ENCODE measurements at regions not wholly inside any gene's neighbourhood (a gene's known extent, or its start where the extent isn't known, plus 50 kb on each side); places are given as distances from the start of the nearest gene placed in this dataset.

GRCh38 chr6:137676888-137677287 lies 182.7 kb upstream of the OLIG3 start:
- ChIA-PET CTCF (no interaction called here), POLR2A (interaction anchor here (0.8 kb wide), 1 partner anchor 9 kb away, joined by 3 read pairs; no protein-coding TSS in a partner anchor)
- TF ChIP-seq CTCF (IDR thresholded peaks at IDR 0.05; ENCODE audit: unreplicated experiment): no peak
- H3K36me3 Mint-ChIP-seq (ENCODE audit: insufficient read depth, unreplicated experiment): no peaks in the 10 kb centered on the region
- no peak for DNase-seq (ENCODE audit: unreplicated experiment)
- no TSS peak for BruUV-seq (replicated peaks)
- no peak overlapping the region for H3K4me3 Mint-ChIP-seq (ENCODE audit: unreplicated experiment)
- H3K9me3 Mint-ChIP-seq (ENCODE audit: unreplicated experiment): no peaks in the 10 kb centered on the region
- intact Hi-C loops (cut with micrococcal nuclease): no loop called here
- H3K27ac Mint-ChIP-seq (ENCODE audit: low read depth, unreplicated experiment): no peak overlapping the region
- peaks cover 10% of the 10 kb centered on the region for H3K4me1 Mint-ChIP-seq (ENCODE audit: insufficient read depth, unreplicated experiment)
- no peaks in the 10 kb centered on the region for H3K27me3 Mint-ChIP-seq (ENCODE audit: insufficient read depth, unreplicated experiment)

GRCh38 chr6:137677709-137678108 lies 183.5 kb upstream of the OLIG3 start:
- CTCF ChIA-PET: interaction anchor here (0.6 kb wide), 2 partner anchors 29 to 512 kb away, joined by 3 to 4 read pairs; no protein-coding TSS in a partner anchor
- DNase-seq (ENCODE audit: unreplicated experiment): peak; percentile 36
- no peaks in the 10 kb centered on the region for H3K36me3 Mint-ChIP-seq (ENCODE audit: insufficient read depth, unreplicated experiment)
- H3K9me3 Mint-ChIP-seq (ENCODE audit: unreplicated experiment): no peaks in the 10 kb centered on the region
- no peak for TF ChIP-seq CTCF (IDR thresholded peaks at IDR 0.05; ENCODE audit: unreplicated experiment)
- BruUV-seq (replicated peaks): no TSS peak
- no peak overlapping the region for H3K4me3 Mint-ChIP-seq (ENCODE audit: unreplicated experiment)
- H3K27me3 Mint-ChIP-seq (ENCODE audit: insufficient read depth, unreplicated experiment): no peaks in the 10 kb centered on the region
- POLR2A ChIA-PET: no interaction called here
- peaks cover 10% of the 10 kb centered on the region for H3K4me1 Mint-ChIP-seq (ENCODE audit: insufficient read depth, unreplicated experiment)
- intact Hi-C loops (cut with micrococcal nuclease): no loop called here
- no peak overlapping the region for H3K27ac Mint-ChIP-seq (ENCODE audit: low read depth, unreplicated experiment)

GRCh38 chr6:137678451-137678850 lies 184.3 kb upstream of the OLIG3 start:
- H3K27ac Mint-ChIP-seq (ENCODE audit: low read depth, unreplicated experiment): no peak overlapping the region
- no peak overlapping the region for H3K4me3 Mint-ChIP-seq (ENCODE audit: unreplicated experiment)
- TF ChIP-seq CTCF (IDR thresholded peaks at IDR 0.05; ENCODE audit: unreplicated experiment): no peak
- no peaks in the 10 kb centered on the region for H3K36me3 Mint-ChIP-seq (ENCODE audit: insufficient read depth, unreplicated experiment)
- ChIA-PET CTCF (no interaction called here), POLR2A (no interaction called here)
- no peaks in the 10 kb centered on the region for H3K9me3 Mint-ChIP-seq (ENCODE audit: unreplicated experiment)
- H3K27me3 Mint-ChIP-seq (ENCODE audit: insufficient read depth, unreplicated experiment): no peaks in the 10 kb centered on the region
- H3K4me1 Mint-ChIP-seq (ENCODE audit: insufficient read depth, unreplicated experiment): peaks cover 10% of the 10 kb centered on the region
- no TSS peak for BruUV-seq (replicated peaks)
- intact Hi-C loops (cut with micrococcal nuclease): no loop called here
- no peak for DNase-seq (ENCODE audit: unreplicated experiment)

DNA sequence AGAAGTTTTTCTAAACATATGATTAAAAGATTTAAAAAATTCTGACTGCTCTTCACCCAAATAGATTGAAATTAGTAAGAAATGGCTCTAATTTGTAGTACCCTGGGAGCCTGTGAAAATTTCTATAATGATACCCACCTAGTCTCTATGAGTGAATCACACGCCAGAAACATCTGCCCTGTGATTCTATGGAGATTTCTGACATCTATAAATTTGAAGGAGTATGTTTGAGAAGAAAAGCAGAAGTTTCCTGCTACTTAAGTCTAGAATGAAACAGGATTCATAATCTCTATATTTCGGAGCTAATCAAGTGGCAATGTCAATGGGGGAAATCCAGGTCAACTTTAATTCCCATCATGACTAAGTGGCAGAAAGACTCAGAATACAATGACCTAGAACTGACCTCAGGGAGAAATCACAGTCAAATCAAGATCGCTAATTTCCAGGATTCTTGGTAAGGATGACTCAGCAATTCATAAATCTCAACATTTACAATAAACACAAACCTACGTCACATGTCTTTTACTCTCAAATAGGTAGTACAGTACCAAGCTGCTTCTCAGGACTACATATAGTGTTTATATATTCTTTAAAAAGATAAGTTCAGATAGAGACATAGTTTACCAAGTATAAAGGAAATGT lies 186.2 kb upstream of the TNFAIP3 start:
- Mint-ChIP-seq H3K36me3 (ENCODE audit: insufficient read depth, unreplicated experiment) (no peaks in the 10 kb centered on the region), H3K27me3 (ENCODE audit: insufficient read depth, unreplicated experiment) (no peaks in the 10 kb centered on the region), H3K27ac (ENCODE audit: low read depth, unreplicated experiment) (no peak overlapping the region), H3K4me3 (ENCODE audit: unreplicated experiment) (no peak overlapping the region), H3K4me1 (ENCODE audit: insufficient read depth, unreplicated experiment) (peaks cover 10% of the 10 kb centered on the region), H3K9me3 (ENCODE audit: unreplicated experiment) (no peaks in the 10 kb centered on the region)
- intact Hi-C loops (cut with micrococcal nuclease): no loop called here
- ChIA-PET CTCF (interaction anchor here (1.7 kb wide), 1 partner anchor 19 kb away, joined by 3 read pairs; no protein-coding TSS in a partner anchor), POLR2A (interaction anchor here (0.7 kb wide), 1 partner anchor 502 kb away, joined by 3 read pairs; no protein-coding TSS in a partner anchor)
- TF ChIP-seq CTCF (IDR thresholded peaks at IDR 0.05; ENCODE audit: unreplicated experiment): no peak
- peak; percentile 69 for DNase-seq (ENCODE audit: unreplicated experiment)
- no TSS peak for BruUV-seq (replicated peaks)

All from MCF 10A (cell line).